IgD-negative memory B cell (primary cell): ENCODE measurements at regions not wholly inside any gene's neighbourhood (a gene's known extent, or its start where the extent isn't known, plus 50 kb on each side); places are given as distances from the start of the nearest gene placed in this dataset.
"Not testable (repeated sequence)": the region's sequence is repeated elsewhere in the genome, so short reads cannot be mapped to it uniquely, and the experiment has no call there.

ENCODE experiments used
- H3K27ac Mint-ChIP-seq, 3 donors: one replicate each; pipeline ENCODE4 v1.8.0; 2020 to 2022; ENCODE audit warnings: mild to moderate bottlenecking in 3 of 3, mixed read lengths in 3 of 3, moderate library complexity in 1 of 3
- H3K27me3 Mint-ChIP-seq: one replicate; pipeline ENCODE4 v1.8.0; 2021; ENCODE audit warnings: mixed read lengths
- H3K36me3 Mint-ChIP-seq: one replicate; pipeline ENCODE4 v1.8.0; 2020; ENCODE audit warnings: mild to moderate bottlenecking, mixed read lengths
- H3K4me1 Mint-ChIP-seq, 3 donors: one replicate each; pipeline ENCODE4 v1.8.0; 2020 to 2022; ENCODE audit warnings: mixed read lengths in 3 of 3, mild to moderate bottlenecking in 1 of 3
- H3K4me3 Mint-ChIP-seq, 4 donors: one replicate each; pipeline ENCODE4 v1.8.0; 2020 to 2022; ENCODE audit warnings: mild to moderate bottlenecking in 4 of 4, mixed read lengths in 4 of 4, moderate library complexity in 3 of 4
- H3K9me3 Mint-ChIP-seq, 3 donors: one replicate each; pipeline ENCODE4 v1.8.0; 2020 to 2021; ENCODE audit warnings: mixed read lengths in 3 of 3, mild to moderate bottlenecking in 1 of 3

- H3K4me1 Mint-ChIP-seq = no peaks in the 10 kb centered on the region
- H3K4me3 Mint-ChIP-seq = no peak overlapping the region
- peaks cover 6% of the 10 kb centered on the region for H3K36me3 Mint-ChIP-seq
- peaks cover 0 to 4% (median 3%) of the 10 kb centered on the region in 3 donors for H3K9me3 Mint-ChIP-seq
- H3K27ac Mint-ChIP-seq = no peak overlapping the region
- H3K27me3 Mint-ChIP-seq = peaks cover 3% of the 10 kb centered on the region
Observed at GRCh38 chr2:37770797-37771196, 99.4 kb upstream of the CDC42EP3 start.

GRCh38 chr2:37771600-37772088 lies 100.2 kb upstream of the CDC42EP3 start:
- Mint-ChIP-seq H3K27me3 (peaks cover 3% of the 10 kb centered on the region), H3K27ac (no peak overlapping the region), H3K4me1 (no peaks in the 10 kb centered on the region), H3K36me3 (peaks cover 6% of the 10 kb centered on the region), H3K4me3 (no peak overlapping the region), H3K9me3 (peaks cover 0 to 4% (median 3%) of the 10 kb centered on the region in 3 donors)

- Mint-ChIP-seq H3K27me3 (peaks cover 3% of the 10 kb centered on the region), H3K9me3 (peaks cover 0 to 4% (median 3%) of the 10 kb centered on the region in 3 donors), H3K27ac (no peak overlapping the region), H3K4me1 (no peaks in the 10 kb centered on the region), H3K36me3 (peaks cover 4% of the 10 kb centered on the region), H3K4me3 (no peak overlapping the region)
Observed at GRCh38 chr2:37773371-37774130, 102.1 kb upstream of the CDC42EP3 start.

- H3K4me1 Mint-ChIP-seq, H3K9me3 Mint-ChIP-seq, H3K27ac Mint-ChIP-seq, H3K4me3 Mint-ChIP-seq, H3K27me3 Mint-ChIP-seq, H3K36me3 Mint-ChIP-seq: not testable (repeated sequence)
Observed at GRCh38 chr2:37774171-37774944, 102.9 kb upstream of the CDC42EP3 start.

GRCh38 chr2:37774976-37775907 lies 103.8 kb upstream of the CDC42EP3 start:
- no peaks in the 10 kb centered on the region for H3K4me1 Mint-ChIP-seq
- peaks cover 0 to 4% (median 3%) of the 10 kb centered on the region in 3 donors for H3K9me3 Mint-ChIP-seq
- H3K27me3 Mint-ChIP-seq = no peaks in the 10 kb centered on the region
- H3K27ac Mint-ChIP-seq = no peak overlapping the region
- no peak overlapping the region for H3K4me3 Mint-ChIP-seq
- H3K36me3 Mint-ChIP-seq = peaks cover 4% of the 10 kb centered on the region

- Mint-ChIP-seq H3K27ac (peak overlapping the region in 1 of 3 donors; percentile 9), H3K4me3 (no peak overlapping the region), H3K9me3 (peaks cover 0 to 4% (median 3%) of the 10 kb centered on the region in 3 donors), H3K36me3 (peaks cover 4% of the 10 kb centered on the region), H3K27me3 (no peaks in the 10 kb centered on the region), H3K4me1 (no peaks in the 10 kb centered on the region)
Observed at GRCh38 chr2:37775908-37776250, 104.4 kb upstream of the CDC42EP3 start.

- H3K9me3 Mint-ChIP-seq = no peaks in the 10 kb centered on the region
- no peaks in the 10 kb centered on the region for H3K27me3 Mint-ChIP-seq
- H3K36me3 Mint-ChIP-seq = no peaks in the 10 kb centered on the region
- no peak overlapping the region for H3K4me3 Mint-ChIP-seq
- no peaks in the 10 kb centered on the region for H3K4me1 Mint-ChIP-seq
- H3K27ac Mint-ChIP-seq = peak overlapping the region in 1 of 3 donors; percentile 9
Observed at GRCh38 chr2:37776487-37776886, 105.0 kb upstream of the CDC42EP3 start.

- Mint-ChIP-seq H3K36me3 (peaks cover 2% of the 10 kb centered on the region), H3K4me1 (no peaks in the 10 kb centered on the region), H3K9me3 (no peaks in the 10 kb centered on the region), H3K27ac (no peak overlapping the region), H3K27me3 (no peaks in the 10 kb centered on the region), H3K4me3 (no peak overlapping the region)
Observed at GRCh38 chr2:37779139-37779538, 107.7 kb upstream of the CDC42EP3 start.

- Mint-ChIP-seq H3K27ac (peak overlapping the region in 1 of 3 donors; percentile 31), H3K4me1 (no peaks in the 10 kb centered on the region), H3K27me3 (no peaks in the 10 kb centered on the region), H3K4me3 (no peak overlapping the region), H3K36me3 (peaks cover 2% of the 10 kb centered on the region), H3K9me3 (no peaks in the 10 kb centered on the region)
Observed at GRCh38 chr2:37779611-37780386, 108.4 kb upstream of the CDC42EP3 start.

GRCh38 chr2:37780387-37780676 lies 108.9 kb upstream of the CDC42EP3 start:
- H3K27ac Mint-ChIP-seq = peak overlapping the region in 1 of 3 donors; percentile 31
- H3K9me3 Mint-ChIP-seq = no peaks in the 10 kb centered on the region
- H3K4me3 Mint-ChIP-seq = no peak overlapping the region
- peaks cover 2% of the 10 kb centered on the region for H3K36me3 Mint-ChIP-seq
- no peaks in the 10 kb centered on the region for H3K27me3 Mint-ChIP-seq
- no peaks in the 10 kb centered on the region for H3K4me1 Mint-ChIP-seq

GRCh38 chr2:37781028-37781427 lies 109.6 kb upstream of the CDC42EP3 start:
- no peaks in the 10 kb centered on the region for H3K4me1 Mint-ChIP-seq
- H3K36me3 Mint-ChIP-seq = peaks cover 5% of the 10 kb centered on the region
- H3K4me3 Mint-ChIP-seq = no peak overlapping the region
- H3K27ac Mint-ChIP-seq = no peak overlapping the region
- no peaks in the 10 kb centered on the region for H3K9me3 Mint-ChIP-seq
- no peaks in the 10 kb centered on the region for H3K27me3 Mint-ChIP-seq

- H3K27me3 Mint-ChIP-seq = peaks cover 2% of the 10 kb centered on the region
- peaks cover 0 to 3% (median 2%) of the 10 kb centered on the region in 3 donors for H3K9me3 Mint-ChIP-seq
- H3K4me3 Mint-ChIP-seq = no peak overlapping the region
- no peak overlapping the region for H3K27ac Mint-ChIP-seq
- H3K36me3 Mint-ChIP-seq = peaks cover 5% of the 10 kb centered on the region
- no peaks in the 10 kb centered on the region for H3K4me1 Mint-ChIP-seq
Observed at GRCh38 chr2:37782155-37782673, 110.8 kb upstream of the CDC42EP3 start.

GRCh38 chr2:37782721-37783371 lies 111.4 kb upstream of the CDC42EP3 start:
- H3K9me3 Mint-ChIP-seq = peaks cover 0 to 7% (median 2%) of the 10 kb centered on the region in 3 donors
- H3K4me1 Mint-ChIP-seq = no peaks in the 10 kb centered on the region
- no peak overlapping the region for H3K27ac Mint-ChIP-seq
- H3K4me3 Mint-ChIP-seq = no peak overlapping the region
- H3K36me3 Mint-ChIP-seq = peaks cover 5% of the 10 kb centered on the region
- peaks cover 2% of the 10 kb centered on the region for H3K27me3 Mint-ChIP-seq

- Mint-ChIP-seq H3K4me1 (no peaks in the 10 kb centered on the region), H3K9me3 (peaks cover 2 to 14% (median 5%) of the 10 kb centered on the region in 3 donors), H3K4me3 (no peak overlapping the region), H3K27me3 (peaks cover 2% of the 10 kb centered on the region), H3K36me3 (peaks cover 5% of the 10 kb centered on the region), H3K27ac (no peak overlapping the region)
Observed at GRCh38 chr2:37783545-37783944, 112.1 kb upstream of the CDC42EP3 start.
